Duodenal mucosa (tissue), 2 donors: ENCODE measurements at regions not wholly inside any gene's neighbourhood (a gene's known extent, or its start where the extent isn't known, plus 50 kb on each side); places are given as distances from the start of the nearest gene placed in this dataset.

ENCODE experiments used
- H3K27ac ChIP-seq: one replicate; pipeline ENCODE4 v1.7.0; 2013; ENCODE audit warnings: low read depth, low read length
- H3K27me3 ChIP-seq, 2 donors: one replicate each; pipeline ENCODE4 v1.7.0; 2013; ENCODE audit warnings: low read length in 2 of 2, control low read depth in 1 of 2; ENCODE audit not compliant: insufficient read depth in 2 of 2, control insufficient read depth in 1 of 2
- H3K36me3 ChIP-seq, 2 donors: one replicate each; pipeline ENCODE4 v1.7.0; 2013; ENCODE audit warnings: low read length in 2 of 2, control low read depth in 1 of 2; ENCODE audit not compliant: insufficient read depth in 2 of 2, control insufficient read depth in 1 of 2
- H3K4me1 ChIP-seq, 2 donors: one replicate each; pipeline ENCODE4 v1.7.0; 2013; ENCODE audit warnings: low read length in 2 of 2, control low read depth in 1 of 2; ENCODE audit not compliant: insufficient read depth in 2 of 2, control insufficient read depth in 1 of 2
- H3K4me3 ChIP-seq, 2 donors: one replicate each; pipeline ENCODE4 v1.7.0; 2013; ENCODE audit warnings: low read length in 2 of 2, low read depth in 1 of 2
- H3K9ac ChIP-seq, 2 donors: one replicate each; pipeline ENCODE4 v1.7.0; 2013; ENCODE audit warnings: low read length in 2 of 2, low read depth in 1 of 2
- H3K9me3 ChIP-seq, 2 donors: one replicate each; pipeline ENCODE4 v1.7.0; 2013; ENCODE audit warnings: low read length in 2 of 2, control low read depth in 1 of 2; ENCODE audit not compliant: control insufficient read depth in 1 of 2

DNA sequence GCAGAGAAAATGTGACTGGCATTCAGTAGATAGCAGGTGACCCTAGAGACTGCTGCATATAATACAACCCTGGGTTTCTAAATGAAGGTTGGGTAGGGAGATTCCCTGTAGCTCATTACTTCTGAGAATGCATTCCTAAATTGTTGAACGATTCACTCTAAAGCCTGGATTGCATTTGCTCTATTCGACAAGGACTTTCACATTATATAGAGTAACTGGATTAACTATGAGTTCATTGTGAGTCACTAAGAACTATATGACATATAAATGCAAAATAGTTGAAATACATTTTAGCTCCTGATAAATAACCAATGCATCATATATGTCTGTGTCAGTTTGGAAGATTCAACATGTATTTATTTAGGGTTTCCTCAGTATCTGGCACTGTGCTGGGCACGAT is 294.7 kb upstream of the CCDC54 start:
- Histone ChIP-seq H3K27ac (no peak overlapping the region), H3K4me3 (no peak overlapping the region), H3K36me3 (no peaks in the 10 kb centered on the region), H3K9me3 (no peaks in the 10 kb centered on the region), H3K9ac (no peak overlapping the region), H3K27me3 (no peaks in the 10 kb centered on the region), H3K4me1 (no peaks in the 10 kb centered on the region)

DNA sequence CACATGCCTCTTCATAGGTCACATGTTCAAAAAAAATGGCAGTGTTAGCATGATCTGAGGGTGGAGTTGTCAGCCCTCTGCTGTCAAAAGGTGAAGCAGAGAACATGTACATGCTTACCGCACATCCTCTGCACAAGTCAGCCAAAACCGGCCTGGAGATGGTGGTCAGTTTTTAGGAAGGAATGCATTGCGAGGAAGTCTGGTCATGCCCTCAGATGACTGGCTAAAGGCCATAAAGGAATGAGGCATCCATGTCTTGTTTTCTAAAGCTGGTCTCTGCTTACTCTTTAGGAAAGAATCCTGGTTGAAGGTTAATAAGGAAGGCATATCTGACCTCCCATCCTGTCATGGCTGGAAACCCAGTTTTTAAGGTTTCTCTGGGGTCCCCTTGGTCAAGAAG is 292.0 kb upstream of the CCDC54 start:
- H3K9ac ChIP-seq: no peak overlapping the region
- H3K4me3 ChIP-seq: no peak overlapping the region
- no peak overlapping the region for H3K27ac ChIP-seq
- H3K36me3 ChIP-seq: no peaks in the 10 kb centered on the region
- H3K4me1 ChIP-seq: no peaks in the 10 kb centered on the region
- no peaks in the 10 kb centered on the region for H3K9me3 ChIP-seq
- H3K27me3 ChIP-seq: no peaks in the 10 kb centered on the region

DNA sequence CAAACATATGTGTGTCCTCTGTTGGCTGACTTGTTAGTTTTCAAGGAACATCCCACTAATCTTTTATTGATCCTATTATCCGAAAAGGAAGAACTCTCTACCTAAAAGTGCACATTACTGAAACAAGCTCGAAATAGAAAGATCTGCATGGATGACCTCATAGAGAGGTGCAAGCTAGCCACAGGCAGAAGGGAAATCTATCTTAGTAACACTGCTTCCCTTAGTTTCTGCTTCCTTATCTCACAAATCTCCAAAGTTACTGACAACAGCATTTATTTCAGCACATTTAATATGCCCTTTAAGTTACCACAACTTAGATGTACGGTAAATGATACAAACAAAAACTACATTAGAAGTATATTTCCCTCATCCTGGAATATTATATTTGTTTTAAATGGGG is 285.1 kb upstream of the CCDC54 start:
- H3K9me3 ChIP-seq: no peaks in the 10 kb centered on the region
- no peaks in the 10 kb centered on the region for H3K4me1 ChIP-seq
- no peak overlapping the region for H3K27ac ChIP-seq
- no peaks in the 10 kb centered on the region for H3K27me3 ChIP-seq
- no peak overlapping the region for H3K4me3 ChIP-seq
- no peak overlapping the region for H3K9ac ChIP-seq
- no peaks in the 10 kb centered on the region for H3K36me3 ChIP-seq

DNA sequence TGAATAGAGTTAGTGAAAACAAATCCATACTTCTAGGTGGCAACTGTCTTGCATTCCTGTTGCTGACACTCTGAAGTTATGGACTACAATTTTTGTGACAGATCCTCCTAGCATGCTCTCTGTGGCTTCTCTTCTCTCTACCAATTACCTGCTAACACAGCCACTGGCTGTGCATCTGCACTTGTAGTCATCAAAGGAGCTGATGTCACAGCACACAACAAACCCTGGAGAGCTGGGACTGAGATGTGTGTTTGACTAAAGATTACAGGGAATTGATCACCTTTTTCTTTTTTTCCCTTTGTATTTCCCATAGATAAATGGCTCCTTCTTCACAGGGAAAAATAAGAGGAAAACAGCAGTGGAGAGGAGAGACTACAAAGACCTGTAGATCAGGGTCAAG is 278.4 kb upstream of the CCDC54 start:
- no peaks in the 10 kb centered on the region for H3K36me3 ChIP-seq
- H3K9ac ChIP-seq: no peak overlapping the region
- no peak overlapping the region for H3K27ac ChIP-seq
- no peak overlapping the region for H3K4me3 ChIP-seq
- H3K9me3 ChIP-seq: no peaks in the 10 kb centered on the region
- H3K27me3 ChIP-seq: no peaks in the 10 kb centered on the region
- H3K4me1 ChIP-seq: no peaks in the 10 kb centered on the region

DNA sequence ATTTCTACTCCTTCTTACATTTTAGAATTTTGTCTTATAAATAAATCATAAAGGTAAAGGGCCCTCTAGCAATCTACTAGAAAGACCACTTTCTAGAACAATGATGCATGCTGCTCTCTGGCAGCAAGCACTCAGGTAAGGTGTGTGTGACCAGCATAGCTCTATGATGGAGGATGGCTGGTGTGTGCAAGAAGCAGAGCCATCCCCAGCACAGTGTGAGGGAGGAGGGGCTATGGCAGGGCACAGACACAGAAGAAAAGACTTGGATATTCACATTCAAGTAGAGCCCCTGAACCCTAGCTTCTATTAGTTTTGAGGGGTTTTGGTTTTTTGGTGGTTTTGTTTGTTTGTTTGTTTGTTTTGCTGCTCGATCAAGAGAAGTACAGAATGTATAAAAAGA is 277.1 kb upstream of the CCDC54 start:
- no peak overlapping the region for H3K4me3 ChIP-seq
- no peaks in the 10 kb centered on the region for H3K36me3 ChIP-seq
- H3K4me1 ChIP-seq: no peaks in the 10 kb centered on the region
- H3K9me3 ChIP-seq: no peaks in the 10 kb centered on the region
- no peak overlapping the region for H3K27ac ChIP-seq
- no peaks in the 10 kb centered on the region for H3K27me3 ChIP-seq
- H3K9ac ChIP-seq: no peak overlapping the region

DNA sequence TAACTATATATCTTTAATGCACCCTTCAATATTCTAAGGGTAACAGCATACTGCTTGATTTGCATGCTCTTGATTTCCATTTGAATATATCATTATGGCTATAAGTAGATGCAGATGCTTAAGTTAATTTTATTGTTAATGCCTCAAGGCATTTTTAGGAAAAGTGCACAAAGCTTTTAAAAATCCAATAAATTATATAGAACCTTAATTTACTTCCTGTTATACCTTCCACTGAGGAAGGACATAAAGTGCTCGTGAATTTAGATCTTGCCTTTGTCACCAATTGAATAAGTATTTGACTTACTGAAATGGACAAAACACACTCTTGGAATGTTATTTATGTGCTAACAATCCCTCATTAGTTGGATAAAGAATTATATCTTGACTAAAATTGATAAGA is 276.7 kb upstream of the CCDC54 start:
- Histone ChIP-seq H3K36me3 (no peaks in the 10 kb centered on the region), H3K9ac (no peak overlapping the region), H3K9me3 (no peaks in the 10 kb centered on the region), H3K4me1 (no peaks in the 10 kb centered on the region), H3K4me3 (no peak overlapping the region), H3K27me3 (no peaks in the 10 kb centered on the region), H3K27ac (no peak overlapping the region)

DNA sequence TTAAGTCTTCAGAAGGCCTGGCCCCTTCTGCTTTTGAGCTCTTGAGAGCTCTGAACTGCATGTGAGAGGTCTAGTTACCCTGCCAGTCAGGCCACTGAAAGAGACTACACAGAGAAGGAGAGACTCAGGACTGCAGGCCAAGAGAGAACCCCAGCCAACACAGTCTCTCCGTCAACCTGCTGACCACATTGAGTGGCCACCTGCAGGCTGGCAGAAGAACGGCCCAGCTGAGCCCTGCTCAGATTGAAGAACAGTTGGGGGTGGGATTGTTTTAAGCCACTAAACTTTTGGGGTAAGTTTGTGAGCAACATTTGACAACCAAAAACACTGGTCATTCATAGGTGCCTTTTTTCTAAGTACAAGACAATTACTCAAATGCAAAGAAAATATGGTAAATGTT is 273.5 kb upstream of the CCDC54 start:
- no peak overlapping the region for H3K9ac ChIP-seq
- H3K4me1 ChIP-seq: no peaks in the 10 kb centered on the region
- H3K36me3 ChIP-seq: no peaks in the 10 kb centered on the region
- H3K27me3 ChIP-seq: no peaks in the 10 kb centered on the region
- H3K27ac ChIP-seq: no peak overlapping the region
- no peak overlapping the region for H3K4me3 ChIP-seq
- H3K9me3 ChIP-seq: no peaks in the 10 kb centered on the region

DNA sequence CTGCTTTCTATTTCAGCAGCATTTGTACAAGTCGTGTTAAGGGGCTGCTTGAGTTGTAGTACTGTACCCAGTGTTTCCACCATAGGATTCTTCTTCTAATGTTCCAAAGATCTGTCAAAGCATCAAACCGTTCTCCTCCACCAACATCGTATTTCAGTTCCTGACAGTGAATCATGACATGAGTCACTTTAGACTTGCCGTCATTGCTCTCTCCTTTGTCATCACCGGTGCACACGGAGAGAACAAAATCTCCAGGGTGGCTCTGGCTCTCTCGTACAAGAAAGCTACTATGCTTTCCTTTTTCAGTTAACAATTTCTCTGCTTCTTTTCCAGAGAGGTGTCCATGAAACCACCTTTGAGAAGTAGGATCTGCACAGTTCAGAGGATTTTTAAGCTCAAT is 270.9 kb upstream of the CCDC54 start:
- no peaks in the 10 kb centered on the region for H3K4me1 ChIP-seq
- H3K9ac ChIP-seq: no peak overlapping the region
- no peak overlapping the region for H3K4me3 ChIP-seq
- H3K36me3 ChIP-seq: no peaks in the 10 kb centered on the region
- H3K27me3 ChIP-seq: no peaks in the 10 kb centered on the region
- H3K9me3 ChIP-seq: no peaks in the 10 kb centered on the region
- no peak overlapping the region for H3K27ac ChIP-seq

DNA sequence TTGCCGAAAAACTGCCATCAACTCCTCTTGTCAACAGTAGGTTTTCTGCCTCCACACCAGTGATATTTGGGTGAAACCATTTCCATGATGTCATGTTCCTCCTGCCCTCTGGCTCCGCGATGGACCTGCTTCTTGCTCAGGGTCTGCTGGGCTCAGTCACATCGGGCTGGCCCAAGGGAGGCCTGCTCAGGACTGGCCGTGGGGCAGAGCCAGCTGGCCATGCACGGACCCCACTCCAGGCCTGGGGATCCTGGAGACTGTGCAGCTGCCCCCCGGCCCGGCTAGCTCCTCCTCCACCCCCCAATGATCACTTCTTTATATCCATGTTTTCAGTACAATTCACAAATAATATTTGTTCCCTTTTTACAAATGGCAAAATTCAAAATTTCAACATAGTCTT is 270.3 kb upstream of the CCDC54 start:
- Histone ChIP-seq H3K9me3 (no peaks in the 10 kb centered on the region), H3K4me1 (no peaks in the 10 kb centered on the region), H3K27me3 (no peaks in the 10 kb centered on the region), H3K9ac (no peak overlapping the region), H3K4me3 (no peak overlapping the region), H3K27ac (no peak overlapping the region), H3K36me3 (no peaks in the 10 kb centered on the region)

DNA sequence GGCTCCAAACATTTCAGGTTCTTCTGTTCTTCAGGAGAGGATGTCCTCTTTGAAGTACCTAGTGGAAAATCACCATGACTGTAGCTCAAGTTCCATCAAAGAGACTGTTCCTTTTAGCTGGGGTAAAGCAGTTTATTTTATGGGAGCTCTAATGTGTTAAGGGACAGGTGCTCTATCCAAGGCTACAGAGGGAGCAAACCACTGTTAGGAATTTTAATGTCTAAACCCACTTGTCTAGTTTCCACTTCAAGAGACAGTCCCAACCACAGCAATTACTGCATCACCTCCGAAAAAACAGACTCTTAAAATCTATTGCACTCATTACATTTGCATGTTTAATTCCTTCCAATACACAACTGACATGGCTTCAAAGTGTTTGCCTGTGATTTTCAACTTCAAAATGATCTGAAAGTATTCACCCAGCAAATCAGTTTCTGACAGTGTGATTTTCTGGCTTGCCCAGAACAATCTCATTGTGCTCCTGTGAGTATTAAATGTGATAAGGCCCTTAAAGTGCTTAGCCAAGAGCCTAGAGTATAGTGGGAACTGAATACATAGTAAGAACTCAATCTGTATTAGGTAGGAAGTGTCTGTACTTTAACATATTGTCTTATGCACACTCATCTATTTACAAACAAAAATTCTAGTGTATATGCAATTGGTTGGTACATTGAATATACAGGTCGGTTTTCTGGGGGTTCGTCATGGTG is 266.5 kb upstream of the CCDC54 start:
- Histone ChIP-seq H3K36me3 (no peaks in the 10 kb centered on the region), H3K4me1 (no peaks in the 10 kb centered on the region), H3K4me3 (no peak overlapping the region), H3K27ac (no peak overlapping the region), H3K27me3 (no peaks in the 10 kb centered on the region), H3K9ac (no peak overlapping the region), H3K9me3 (no peaks in the 10 kb centered on the region)

DNA sequence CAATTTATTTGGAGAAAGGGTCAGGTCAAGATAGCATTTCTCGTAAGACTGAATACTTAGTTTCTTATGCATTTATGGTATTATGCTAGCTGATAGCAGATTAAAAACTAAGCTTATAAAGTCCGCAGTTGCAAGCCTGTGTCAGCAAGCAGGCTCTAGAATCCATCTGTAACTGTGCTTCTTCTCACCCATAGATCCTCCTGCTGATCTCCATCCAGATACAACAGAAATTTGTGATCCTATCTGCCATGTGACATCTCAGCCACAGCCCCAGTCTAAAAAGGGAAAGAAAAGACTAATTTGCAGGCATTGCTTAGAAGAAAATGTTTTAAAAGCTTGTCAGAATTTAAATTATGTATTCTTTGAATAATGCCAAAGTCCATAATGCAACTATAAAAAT is 265.4 kb upstream of the CCDC54 start:
- Histone ChIP-seq H3K4me3 (no peak overlapping the region), H3K9me3 (no peaks in the 10 kb centered on the region), H3K27me3 (no peaks in the 10 kb centered on the region), H3K9ac (no peak overlapping the region), H3K27ac (no peak overlapping the region), H3K4me1 (no peaks in the 10 kb centered on the region), H3K36me3 (no peaks in the 10 kb centered on the region)
